Spleen (tissue), 11 donors: ENCODE measurements at regions not wholly inside any gene's neighbourhood (a gene's known extent, or its start where the extent isn't known, plus 50 kb on each side); places are given as distances from the start of the nearest gene placed in this dataset.

ENCODE experiments used
- DNase-seq: peaks from one replicate; pipeline ENCODE4 v3.0.0-alpha.2; 2020
- H3K27ac ChIP-seq, 8 donors: fragments of 200-600 bp; sonication (generic) in 7 of 8; 1 replicate in 4 of 8; 2 replicates in 4 of 8; pipeline versions ENCODE4 v1.5.0 to v1.8.0; 2016 to 2021; ENCODE audit warnings: inconsistent platforms in 4 of 8, mild to moderate bottlenecking in 4 of 8, moderate library complexity in 1 of 8
- H3K27me3 ChIP-seq, 7 donors: fragments of 200-600 bp; sonication (generic) in 6 of 7; replicated peaks in 1 of 7; 1 replicate in 4 of 7; 2 replicates in 3 of 7; pipeline versions ENCODE4 v1.5.0 to v1.8.0; 2016 to 2021; ENCODE audit warnings: inconsistent platforms in 3 of 7, mild to moderate bottlenecking in 1 of 7
- H3K36me3 ChIP-seq, 6 donors: fragments of 200-600 bp; sonication (generic) in 5 of 6; 1 replicate in 4 of 6; 2 replicates in 2 of 6; pipeline versions ENCODE4 v1.5.0 to v1.8.0; 2016 to 2021; ENCODE audit warnings: inconsistent platforms in 2 of 6
- H3K4me1 ChIP-seq, 6 donors: fragments of 200-600 bp; sonication (generic) in 5 of 6; 1 replicate in 3 of 6; 2 replicates in 3 of 6; pipeline versions ENCODE4 v1.5.0 to v1.8.0; 2016 to 2021; ENCODE audit warnings: inconsistent platforms in 3 of 6
- H3K4me3 ChIP-seq, 8 donors: fragments of 200-600 bp; sonication (generic) in 7 of 8; 1 replicate in 4 of 8; 2 replicates in 4 of 8; pipeline versions ENCODE4 v1.5.0 to v1.8.0; 2016 to 2021; ENCODE audit warnings: inconsistent platforms in 4 of 8, mild to moderate bottlenecking in 4 of 8, moderate library complexity in 2 of 8
- H3K9me3 ChIP-seq, 8 donors: fragments of 200-600 bp; sonication (generic) in 7 of 8; 1 replicate in 4 of 8; 2 replicates in 4 of 8; pipeline versions ENCODE4 v1.5.0 to v1.8.0; 2016 to 2021; ENCODE audit warnings: inconsistent platforms in 4 of 8
- POLR2A ChIP-seq, 3 donors: fragments of 450-650 bp; IDR thresholded peaks; one replicate each; pipeline ENCODE4 v1.5.1; 2017; ENCODE audit warnings: antibody characterized with exemption in 3 of 3, mild to moderate bottlenecking in 1 of 3
- POLR2AphosphoS5 ChIP-seq, 3 donors: sonication (generic); formaldehyde crosslinking; IDR thresholded peaks; one replicate each; pipeline ENCODE4 v1.5.1; 2017; ENCODE audit warnings: antibody characterized with exemption in 3 of 3
- WGBS, 5 donors: extraction: QIAGEN DNeasy Blood & Tissue Kit in 3 of 5; methylation state at CpG; one replicate each; pipeline versions ENCODE4 v1.1.5 to v1.1.7; 2013 to 2018; 5-methylcytosine and 5-hydroxymethylcytosine counted together
- intact Hi-C: fragments of 100-400 bp; cut with DNase I; formaldehyde crosslinking; loops from one replicate; pipeline ENCODE4 v1.15.0; 2023; ENCODE audit warnings: low total_unique reads
- TF ChIP-seq, protein P1 (sequence below), 11 experiments: fragments of 200-600 bp in 7 of 11; fragments of 450-650 bp in 4 of 11; sonication (generic) in 4 of 11; IDR thresholded peaks in 8 of 11; conservative IDR thresholded peaks in 3 of 11; 1 replicate in 7 of 11; 2 replicates in 4 of 11; pipeline versions ENCODE4 v1.4.0 to v1.8.0; 2016 to 2021; ENCODE audit warnings: antibody characterized with exemption in 11 of 11, inconsistent platforms in 4 of 11, mild to moderate bottlenecking in 1 of 11
- donor health status: healthy with polysubstance abuse.
- donor health status: DM: no; HTN: no; CAD: no; lungs with moderate emphysema.
- donor health status: DM: no; HTN: no; CAD: no.
- donor health status: Bipolar disorder and iron deficiency.
- donor health status: healthy.
- donor health status: DM: no; HTN: no; CAD: no.
- donor health status: DM: yes; HTN: yes; CAD: no.

- no peak for DNase-seq
- WGBS, 5 donors = 68 to 83% (median 78%) methylated on average over 9 of the region's 9 CpGs
- H3K9me3 ChIP-seq = no peaks in the 10 kb centered on the region
- no peaks in the 10 kb centered on the region for H3K36me3 ChIP-seq
- peak overlapping the region in 6 of 8 donors; percentile 15 to 78 (median 56) for H3K27ac ChIP-seq
- peaks cover 0 to 16% (median 5%) of the 10 kb centered on the region in 6 donors for H3K4me1 ChIP-seq
- TF ChIP-seq, protein P1, sequence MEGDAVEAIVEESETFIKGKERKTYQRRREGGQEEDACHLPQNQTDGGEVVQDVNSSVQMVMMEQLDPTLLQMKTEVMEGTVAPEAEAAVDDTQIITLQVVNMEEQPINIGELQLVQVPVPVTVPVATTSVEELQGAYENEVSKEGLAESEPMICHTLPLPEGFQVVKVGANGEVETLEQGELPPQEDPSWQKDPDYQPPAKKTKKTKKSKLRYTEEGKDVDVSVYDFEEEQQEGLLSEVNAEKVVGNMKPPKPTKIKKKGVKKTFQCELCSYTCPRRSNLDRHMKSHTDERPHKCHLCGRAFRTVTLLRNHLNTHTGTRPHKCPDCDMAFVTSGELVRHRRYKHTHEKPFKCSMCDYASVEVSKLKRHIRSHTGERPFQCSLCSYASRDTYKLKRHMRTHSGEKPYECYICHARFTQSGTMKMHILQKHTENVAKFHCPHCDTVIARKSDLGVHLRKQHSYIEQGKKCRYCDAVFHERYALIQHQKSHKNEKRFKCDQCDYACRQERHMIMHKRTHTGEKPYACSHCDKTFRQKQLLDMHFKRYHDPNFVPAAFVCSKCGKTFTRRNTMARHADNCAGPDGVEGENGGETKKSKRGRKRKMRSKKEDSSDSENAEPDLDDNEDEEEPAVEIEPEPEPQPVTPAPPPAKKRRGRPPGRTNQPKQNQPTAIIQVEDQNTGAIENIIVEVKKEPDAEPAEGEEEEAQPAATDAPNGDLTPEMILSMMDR (IDR thresholded peaks at IDR 0.05 in 8 of 11, conservative IDR thresholded peaks at IDR 0.05 in 3 of 11) = peak in 4 of 11 experiments; percentile 11 to 33 (median 20)
- peak in 1 of 3 donors; percentile 36 for TF ChIP-seq POLR2AphosphoS5 (IDR thresholded peaks at IDR 0.05)
- TF ChIP-seq POLR2A (IDR thresholded peaks at IDR 0.05) = no peak
- H3K27me3 ChIP-seq = no peaks in the 10 kb centered on the region
- no peak overlapping the region for H3K4me3 ChIP-seq
- intact Hi-C loops = no loop called here
Observed at GRCh38 chr10:33676606-33677339, 342.3 kb upstream of the NRP1 start.

DNA sequence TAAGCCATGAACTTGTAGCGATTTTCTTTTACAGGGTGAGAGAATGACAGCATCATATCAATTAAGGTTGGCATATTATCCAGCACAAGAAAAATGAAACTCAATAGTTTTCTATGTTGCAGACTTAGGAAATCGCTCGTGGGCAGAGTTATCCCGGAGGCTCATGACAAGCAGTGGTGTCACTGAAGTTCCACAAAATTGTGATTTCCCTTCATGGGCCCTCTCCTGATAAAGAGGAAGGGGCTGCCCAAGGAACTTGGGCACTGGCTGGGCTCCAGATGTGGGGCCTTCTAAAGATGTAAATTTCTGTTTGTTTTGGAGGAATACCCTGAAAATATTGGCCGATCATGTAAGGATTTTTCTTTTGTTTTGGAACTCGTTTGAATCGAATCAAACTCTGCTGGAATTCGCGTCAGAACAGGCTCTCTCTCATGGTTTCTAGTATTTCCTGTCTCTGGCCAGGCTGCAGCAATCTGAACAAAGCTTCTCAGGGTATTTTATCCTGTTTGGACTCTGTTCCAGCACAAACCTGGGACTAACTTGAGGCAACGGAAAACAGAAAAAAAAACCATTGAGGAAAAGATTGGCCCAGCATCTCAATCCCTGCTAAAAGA lies 340.6 kb upstream of the NRP1 start:
- TF ChIP-seq, protein P1 (IDR thresholded peaks at IDR 0.05 in 8 of 11, conservative IDR thresholded peaks at IDR 0.05 in 3 of 11) = no peak
- TF ChIP-seq POLR2AphosphoS5 (IDR thresholded peaks at IDR 0.05) = no peak
- TF ChIP-seq POLR2A (IDR thresholded peaks at IDR 0.05) = no peak
- Histone ChIP-seq H3K27ac (peak overlapping the region in 6 of 8 donors; percentile 45 to 78 (median 60)), H3K4me3 (no peak overlapping the region), H3K9me3 (no peaks in the 10 kb centered on the region), H3K36me3 (no peaks in the 10 kb centered on the region), H3K27me3 (no peaks in the 10 kb centered on the region), H3K4me1 (peaks cover 0 to 16% (median 5%) of the 10 kb centered on the region in 6 donors)
- intact Hi-C loops = no loop called here
- DNase-seq = no peak
- 47 to 61% (median 48%) methylated on average over 10 of the region's 10 CpGs for WGBS, 5 donors

DNA sequence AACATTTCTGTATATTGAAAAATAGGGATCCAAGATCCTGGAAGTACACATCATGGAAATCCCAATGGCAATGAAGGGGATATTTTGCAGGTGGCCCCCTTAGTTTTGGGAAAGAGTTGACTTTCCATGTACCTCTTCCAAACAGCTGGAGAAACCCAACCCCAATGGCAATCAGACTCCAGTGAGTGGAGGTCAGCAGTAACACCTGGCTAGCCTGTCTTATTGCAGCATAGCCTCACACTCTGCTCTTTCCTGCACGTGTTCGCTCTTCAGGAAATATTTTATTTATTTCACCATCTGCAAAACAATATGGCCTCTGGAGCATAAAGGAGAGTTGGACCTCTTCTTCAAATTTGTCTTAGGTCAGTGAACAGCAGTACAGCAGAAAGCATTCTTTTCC lies 340.0 kb upstream of the NRP1 start:
- no peaks in the 10 kb centered on the region for H3K36me3 ChIP-seq
- no peak for TF ChIP-seq POLR2AphosphoS5 (IDR thresholded peaks at IDR 0.05)
- TF ChIP-seq POLR2A (IDR thresholded peaks at IDR 0.05) = no peak
- TF ChIP-seq, protein P1 (IDR thresholded peaks at IDR 0.05 in 8 of 11, conservative IDR thresholded peaks at IDR 0.05 in 3 of 11) = no peak
- H3K4me3 ChIP-seq = no peak overlapping the region
- intact Hi-C loops = no loop called here
- peak overlapping the region in 1 of 8 donors; percentile 52 for H3K27ac ChIP-seq
- no peaks in the 10 kb centered on the region for H3K9me3 ChIP-seq
- 78 to 94% (median 87%) methylated on average over 2 of the region's 2 CpGs for WGBS, 5 donors
- H3K27me3 ChIP-seq = no peaks in the 10 kb centered on the region
- DNase-seq = no peak
- peaks cover 0 to 16% (median 5%) of the 10 kb centered on the region in 6 donors for H3K4me1 ChIP-seq

GRCh38 chr10:33673839-33674415 lies 339.5 kb upstream of the NRP1 start:
- TF ChIP-seq POLR2AphosphoS5 (IDR thresholded peaks at IDR 0.05) (no peak), POLR2A (IDR thresholded peaks at IDR 0.05) (no peak)
- TF ChIP-seq, protein P1 (IDR thresholded peaks at IDR 0.05 in 8 of 11, conservative IDR thresholded peaks at IDR 0.05 in 3 of 11) = no peak
- DNase-seq = no peak
- intact Hi-C loops = no loop called here
- no peaks in the 10 kb centered on the region for H3K9me3 ChIP-seq
- no peaks in the 10 kb centered on the region for H3K36me3 ChIP-seq
- no peaks in the 10 kb centered on the region for H3K27me3 ChIP-seq
- no peak overlapping the region for H3K27ac ChIP-seq
- H3K4me1 ChIP-seq = peaks cover 0 to 16% (median 5%) of the 10 kb centered on the region in 6 donors
- 59 to 98% (median 89%) methylated on average over 3 of the region's 3 CpGs for WGBS, 5 donors
- no peak overlapping the region for H3K4me3 ChIP-seq
